Urothelium cell line (cell line): ENCODE measurements at regions not wholly inside any gene's neighbourhood (a gene's known extent, or its start where the extent isn't known, plus 50 kb on each side); places are given as distances from the start of the nearest gene placed in this dataset.
A peak's percentile ranks its signal among the peaks of the same experiment; 100 is the strongest.

Experiments used
- DNase-seq: peaks from one replicate; pipeline ENCODE4 v3.0.0; 2011; ENCODE audit warnings: low spot score, mixed read lengths
- FAIRE-seq: peaks from 2 replicates; lab custom pipeline; 2011; peaks lifted over from hg19 to GRCh38; lab: Jason Lieb, UNC

DNA sequence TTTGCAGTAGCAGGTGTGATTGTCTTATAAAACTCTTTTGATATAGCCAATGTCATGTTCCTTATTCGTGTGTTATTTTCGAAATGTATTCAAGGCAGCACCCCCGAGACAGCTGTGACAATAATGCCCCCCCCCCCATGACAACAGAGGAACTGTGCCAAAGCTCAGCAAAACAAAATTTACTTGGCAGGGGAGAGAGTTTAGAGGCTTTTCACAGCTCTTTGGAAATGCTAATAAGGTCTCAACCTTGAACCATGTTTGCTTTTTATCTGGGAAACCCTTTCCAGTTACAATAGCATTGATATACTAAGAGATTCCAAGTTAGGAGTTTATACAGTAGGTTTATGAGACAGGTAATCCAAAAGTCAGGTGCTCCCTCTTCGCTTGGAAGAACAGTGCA, 56.4 kb upstream of the USP44 start:
- FAIRE-seq: no peak
- DNase-seq: no peak

DNA sequence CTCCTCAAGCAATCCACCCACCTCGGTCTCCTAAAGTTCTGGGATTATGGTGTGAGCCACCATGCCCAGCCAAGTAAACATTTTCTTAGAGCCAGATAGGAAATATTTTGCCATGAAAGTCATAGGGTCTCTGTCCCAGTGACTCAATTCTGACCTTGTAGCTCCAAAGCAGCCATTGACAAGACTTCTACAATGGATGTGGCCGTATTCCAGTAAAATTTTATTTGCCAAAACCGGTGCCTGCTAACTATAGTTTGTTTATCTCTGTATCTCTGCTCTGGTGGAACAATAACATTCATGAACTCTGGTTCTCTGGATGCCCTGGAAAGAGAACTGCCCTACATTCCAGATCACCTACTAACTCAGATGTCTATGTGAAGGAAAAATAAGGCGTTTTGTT, 54.6 kb upstream of the USP44 start:
- DNase-seq: no peak

DNA sequence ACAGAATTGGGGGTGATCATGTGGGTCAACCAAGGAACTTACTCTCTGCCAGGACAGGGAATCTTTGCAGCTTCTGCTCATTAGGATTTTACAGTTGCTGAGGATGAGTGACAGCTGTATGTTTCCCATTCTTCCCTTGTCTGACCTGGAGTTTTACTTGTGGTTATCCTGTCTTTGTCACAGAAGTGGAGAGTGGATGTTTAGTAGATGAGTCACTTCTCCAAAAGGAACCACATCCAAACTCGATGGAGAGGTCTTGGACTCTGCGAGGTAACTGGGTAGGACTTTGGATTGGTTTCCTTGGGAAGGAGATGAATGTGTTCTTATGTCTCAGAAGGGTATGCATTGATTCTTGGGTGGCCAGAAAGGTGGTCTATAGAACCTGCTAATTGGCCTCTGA, 53.8 kb upstream of the USP44 start:
- peak; percentile 71 for DNase-seq

More for the DNA sequence above, 54.6 kb upstream of the USP44 start:
- FAIRE-seq: no peak

DNA sequence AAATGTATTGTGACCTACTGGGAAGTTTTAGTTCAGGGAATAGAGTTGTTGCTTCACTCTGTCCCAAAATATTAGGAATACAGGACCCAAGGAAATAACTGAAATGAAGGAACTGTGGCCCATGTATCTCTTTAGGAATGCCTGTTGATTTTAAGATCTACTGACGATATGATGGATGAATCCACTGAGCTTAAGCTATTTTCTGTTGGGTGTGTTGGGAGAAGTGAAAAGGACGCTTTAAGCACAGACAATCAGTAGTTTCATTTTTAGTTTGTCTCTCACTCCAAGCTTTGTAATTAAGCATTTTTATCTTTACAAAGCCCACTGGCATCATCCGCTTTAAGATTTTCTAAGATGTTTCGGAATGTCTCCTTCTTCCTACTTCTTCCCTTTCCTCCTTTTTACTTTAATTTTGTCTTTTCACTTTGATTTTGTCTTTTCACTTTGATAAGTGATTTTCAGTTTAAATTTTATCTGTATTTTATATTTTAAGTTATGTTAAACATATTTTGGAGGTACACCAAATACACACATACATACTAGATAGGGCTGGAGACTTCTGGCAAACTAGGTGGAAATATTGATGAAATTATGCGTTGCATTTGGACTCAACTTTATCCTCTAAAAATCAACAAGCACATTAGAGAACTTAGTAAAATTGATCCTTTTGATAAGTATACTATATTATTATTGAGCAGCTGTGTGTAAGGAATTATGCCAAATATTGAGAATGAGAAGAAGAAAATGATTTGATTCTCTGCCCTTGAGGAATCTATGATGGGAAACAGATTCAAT, 52.3 kb upstream of the USP44 start:
- FAIRE-seq (no peak), DNase-seq (no peak)

More for the DNA sequence above, 53.8 kb upstream of the USP44 start:
- no peak for FAIRE-seq

DNA sequence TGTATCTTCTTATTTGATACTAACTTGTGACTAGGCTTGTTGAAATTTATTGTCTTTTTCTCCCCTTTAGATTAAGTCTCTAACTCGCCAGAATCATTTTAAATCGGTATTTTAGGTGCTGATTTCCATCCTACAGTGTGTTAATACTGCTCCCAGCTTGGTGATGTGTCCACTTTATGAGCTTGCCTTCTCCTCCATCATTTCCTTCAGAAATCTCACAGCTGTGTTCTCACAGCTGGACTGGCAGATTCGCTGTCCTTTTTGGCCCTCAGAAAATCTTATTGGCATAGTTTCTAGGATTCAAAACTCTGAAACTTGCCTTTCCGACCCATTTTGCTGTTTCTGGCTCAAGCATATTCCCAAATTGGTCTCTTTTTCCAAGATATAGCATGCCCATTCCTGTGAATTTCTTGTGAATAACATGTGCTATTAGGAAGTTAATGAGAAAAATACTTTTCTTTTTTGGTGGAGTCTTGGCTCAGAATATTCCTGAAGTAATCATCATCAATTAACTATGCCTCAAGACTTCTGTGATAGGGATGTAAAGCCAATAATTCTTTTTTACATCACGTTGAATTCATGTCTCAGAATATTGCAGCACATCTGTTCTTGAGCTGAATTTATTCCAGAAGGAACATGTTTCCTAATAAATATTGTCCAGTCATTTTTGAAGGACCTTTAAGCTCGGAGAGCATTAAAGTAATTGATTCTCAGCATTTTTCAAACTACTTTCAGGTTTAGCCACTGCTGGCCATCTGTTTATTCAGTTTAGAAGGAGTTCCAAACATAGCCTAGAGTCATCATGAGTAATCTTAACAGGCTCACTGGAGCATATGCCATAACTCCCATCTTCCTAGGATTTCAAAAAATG, 50.0 kb upstream of the USP44 start:
- FAIRE-seq: no peak

More for the DNA sequence above, 50.0 kb upstream of the USP44 start:
- DNase-seq: no peak
